IPS-18a (cell line): ENCODE measurements at regions not wholly inside any gene's neighbourhood (a gene's known extent, or its start where the extent isn't known, plus 50 kb on each side); places are given as distances from the start of the nearest gene placed in this dataset.
"Not testable (repeated sequence)": the region's sequence is repeated elsewhere in the genome, so short reads cannot be mapped to it uniquely, and the experiment has no call there.

ENCODE experiments used
- H3K27ac ChIP-seq: one replicate; pipeline ENCODE4 v1.5.1; 2013; ENCODE audit warnings: low read length
- H3K27me3 ChIP-seq: one replicate; pipeline ENCODE4 v1.6.1; 2013; ENCODE audit warnings: mild to moderate bottlenecking, low read length; ENCODE audit not compliant: control insufficient read depth, insufficient read depth
- H3K36me3 ChIP-seq: one replicate; pipeline ENCODE4 v1.6.1; 2013; ENCODE audit warnings: low read depth, low read length; ENCODE audit not compliant: control insufficient read depth
- H3K4me1 ChIP-seq: one replicate; pipeline ENCODE4 v1.6.1; 2013; ENCODE audit warnings: low read depth, low read length; ENCODE audit not compliant: control insufficient read depth
- H3K4me3 ChIP-seq: one replicate; pipeline ENCODE4 v1.5.1; 2013; ENCODE audit warnings: low read length
- H3K9ac ChIP-seq: one replicate; pipeline ENCODE4 v1.6.1; 2013; ENCODE audit warnings: mild to moderate bottlenecking, low read length, moderate library complexity
- H3K9me3 ChIP-seq: one replicate; pipeline ENCODE4 v1.6.1; 2013; ENCODE audit warnings: low read depth, low read length; ENCODE audit not compliant: control insufficient read depth

DNA sequence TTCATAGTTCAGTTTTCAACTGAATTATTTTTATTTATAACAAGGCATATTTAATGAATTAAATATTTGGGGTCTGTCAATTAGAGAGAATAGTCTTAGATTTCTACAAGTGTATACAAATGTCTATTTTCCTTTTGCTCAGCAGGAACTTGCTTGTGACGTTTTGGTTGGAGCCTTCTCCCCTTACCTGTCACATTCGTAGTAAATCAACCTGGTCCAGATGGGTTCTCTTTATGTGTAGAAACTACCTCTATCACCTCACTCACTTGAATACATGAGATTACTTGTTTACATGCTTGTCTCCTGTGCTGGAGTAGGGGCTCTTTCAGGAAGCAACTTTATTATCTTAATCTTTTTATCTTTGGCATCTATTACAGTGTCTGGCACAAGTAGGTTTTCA is 938.3 kb upstream of the IGFBP7 start:
- Histone ChIP-seq H3K9ac (no peak overlapping the region), H3K36me3 (no peaks in the 10 kb centered on the region), H3K4me3 (no peak overlapping the region), H3K9me3 (no peaks in the 10 kb centered on the region), H3K27me3 (no peaks in the 10 kb centered on the region), H3K27ac (no peak overlapping the region), H3K4me1 (no peaks in the 10 kb centered on the region)

DNA sequence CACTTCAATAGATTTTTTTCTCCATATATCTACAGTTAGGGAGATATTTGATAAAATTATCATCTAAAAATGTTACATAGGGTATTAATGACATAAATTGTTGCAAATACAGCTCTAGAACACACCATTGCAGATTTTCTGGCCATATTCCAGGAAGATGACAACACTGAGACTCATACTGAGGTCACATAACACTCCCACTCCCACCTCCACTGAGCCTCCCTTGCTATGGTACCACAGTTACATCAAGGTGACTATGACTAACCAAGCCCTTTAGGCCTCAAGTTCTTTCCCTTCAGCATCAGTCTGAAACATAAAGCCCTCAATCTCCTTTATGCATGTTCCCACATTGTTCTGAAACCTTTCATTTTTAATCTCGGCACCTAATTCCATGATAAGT is 932.0 kb upstream of the IGFBP7 start:
- H3K9ac ChIP-seq = no peak overlapping the region
- H3K27ac ChIP-seq = no peak overlapping the region
- no peaks in the 10 kb centered on the region for H3K27me3 ChIP-seq
- H3K4me3 ChIP-seq = no peak overlapping the region
- no peaks in the 10 kb centered on the region for H3K9me3 ChIP-seq
- H3K4me1 ChIP-seq = no peaks in the 10 kb centered on the region
- H3K36me3 ChIP-seq = no peaks in the 10 kb centered on the region

- no peak overlapping the region for H3K4me3 ChIP-seq
- H3K27me3 ChIP-seq = no peaks in the 10 kb centered on the region
- no peak overlapping the region for H3K9ac ChIP-seq
- no peaks in the 10 kb centered on the region for H3K4me1 ChIP-seq
- no peaks in the 10 kb centered on the region for H3K9me3 ChIP-seq
- no peak overlapping the region for H3K27ac ChIP-seq
- H3K36me3 ChIP-seq = no peaks in the 10 kb centered on the region
These were observed 883.8 kb upstream of the IGFBP7 start for GRCh38 chr4:57993944-57994343.

- H3K27ac ChIP-seq = no peak overlapping the region
- H3K4me3 ChIP-seq = no peak overlapping the region
- H3K9me3 ChIP-seq = no peaks in the 10 kb centered on the region
- H3K4me1 ChIP-seq = no peaks in the 10 kb centered on the region
- no peak overlapping the region for H3K9ac ChIP-seq
- no peaks in the 10 kb centered on the region for H3K27me3 ChIP-seq
- H3K36me3 ChIP-seq = no peaks in the 10 kb centered on the region
These were observed 879.2 kb upstream of the IGFBP7 start for GRCh38 chr4:57989430-57989829.

DNA sequence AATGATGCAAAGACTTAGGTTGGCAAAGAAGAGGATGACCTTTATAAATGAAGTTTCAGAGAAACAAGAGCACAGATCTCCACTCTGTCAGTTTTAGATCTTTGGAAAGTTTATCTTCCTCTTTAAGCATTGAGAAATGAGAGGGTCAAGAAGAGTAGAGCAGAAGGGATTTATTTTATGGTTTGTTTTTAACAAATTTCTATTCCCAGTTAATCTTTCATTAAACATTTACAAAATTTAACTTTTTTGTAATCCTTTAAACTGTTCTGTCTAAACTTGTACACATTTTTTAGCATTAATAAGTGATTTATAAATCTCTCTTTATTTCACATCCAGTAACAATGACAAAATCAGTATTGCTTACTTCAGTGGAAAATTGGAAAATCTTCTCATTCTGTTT is 875.0 kb upstream of the IGFBP7 start:
- Histone ChIP-seq H3K36me3 (no peaks in the 10 kb centered on the region), H3K9ac (no peak overlapping the region), H3K4me1 (peaks cover 7% of the 10 kb centered on the region), H3K27me3 (no peaks in the 10 kb centered on the region), H3K4me3 (no peak overlapping the region), H3K9me3 (no peaks in the 10 kb centered on the region), H3K27ac (no peak overlapping the region)

DNA sequence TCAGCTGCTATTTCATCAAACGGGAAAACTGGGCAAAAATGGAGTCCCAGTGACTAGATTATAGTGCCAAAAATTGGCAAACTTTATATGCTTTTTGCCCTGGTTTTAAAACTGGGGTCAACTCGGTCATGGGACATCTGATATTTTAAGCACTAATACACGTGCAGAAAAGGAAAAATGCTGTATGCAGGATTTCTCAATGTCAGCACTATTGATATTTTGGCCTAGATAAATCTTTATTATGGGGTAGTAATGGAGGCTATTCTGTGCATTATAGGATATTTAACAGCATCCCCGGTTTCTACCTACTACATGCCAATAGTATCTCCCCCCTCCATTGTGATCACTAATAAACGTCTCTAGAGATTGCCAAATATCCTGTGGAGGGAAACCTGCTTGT is 870.9 kb upstream of the IGFBP7 start:
- Histone ChIP-seq H3K4me3 (no peak overlapping the region), H3K27ac (no peak overlapping the region), H3K36me3 (no peaks in the 10 kb centered on the region), H3K27me3 (no peaks in the 10 kb centered on the region), H3K9ac (no peak overlapping the region), H3K9me3 (no peaks in the 10 kb centered on the region), H3K4me1 (peaks cover 13% of the 10 kb centered on the region)

DNA sequence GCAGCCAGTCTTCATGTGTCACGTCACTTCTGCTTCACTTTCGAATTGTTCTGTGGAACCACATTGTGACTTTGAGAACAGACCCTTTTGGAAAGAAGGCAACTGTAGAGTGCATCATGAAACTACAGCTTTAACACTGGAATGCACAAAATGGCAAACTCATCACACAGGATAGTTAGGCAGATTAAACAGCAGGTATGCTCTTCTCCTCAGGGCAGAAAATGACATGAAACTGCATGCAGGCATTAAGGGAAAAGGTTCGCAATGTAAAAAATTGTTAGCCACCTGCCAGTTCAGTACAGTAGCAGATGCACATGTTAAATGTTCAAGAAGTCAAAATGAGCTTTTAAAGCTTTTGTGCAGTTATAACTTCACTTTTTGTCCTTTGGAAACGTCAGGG is 864.6 kb upstream of the IGFBP7 start:
- Histone ChIP-seq H3K27me3 (no peaks in the 10 kb centered on the region), H3K36me3 (no peaks in the 10 kb centered on the region), H3K9me3 (no peaks in the 10 kb centered on the region), H3K4me1 (peaks cover 3% of the 10 kb centered on the region), H3K4me3 (no peak overlapping the region), H3K27ac (no peak overlapping the region), H3K9ac (no peak overlapping the region)

- Histone ChIP-seq H3K27ac (no peak overlapping the region), H3K9ac (no peak overlapping the region), H3K27me3 (no peaks in the 10 kb centered on the region), H3K36me3 (no peaks in the 10 kb centered on the region), H3K4me1 (no peaks in the 10 kb centered on the region), H3K9me3 (no peaks in the 10 kb centered on the region), H3K4me3 (no peak overlapping the region)
These were observed 863.6 kb upstream of the IGFBP7 start for GRCh38 chr4:57973819-57974218.

DNA sequence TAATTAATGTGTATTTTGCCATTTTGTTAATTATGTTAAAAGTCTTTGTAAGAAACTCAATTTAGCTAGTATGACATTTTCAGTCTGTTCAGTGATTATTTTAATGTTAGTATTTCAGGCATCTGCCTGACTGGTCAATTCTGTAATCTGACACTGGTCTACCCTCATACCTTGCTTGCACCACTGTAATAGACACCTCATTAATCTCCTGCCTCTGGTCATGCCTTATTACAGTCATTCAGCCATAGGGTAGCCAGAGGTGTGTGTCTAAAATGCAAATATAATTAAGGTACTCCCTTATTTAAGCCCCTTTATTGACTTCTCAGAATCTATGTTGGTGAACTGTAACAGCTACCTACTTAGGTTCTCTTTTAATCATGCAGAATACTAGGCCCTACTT is 861.1 kb upstream of the IGFBP7 start:
- Histone ChIP-seq H3K27me3 (no peaks in the 10 kb centered on the region), H3K4me3 (no peak overlapping the region), H3K36me3 (no peaks in the 10 kb centered on the region), H3K27ac (no peak overlapping the region), H3K9me3 (peaks cover 4% of the 10 kb centered on the region), H3K9ac (no peak overlapping the region), H3K4me1 (no peaks in the 10 kb centered on the region)

DNA sequence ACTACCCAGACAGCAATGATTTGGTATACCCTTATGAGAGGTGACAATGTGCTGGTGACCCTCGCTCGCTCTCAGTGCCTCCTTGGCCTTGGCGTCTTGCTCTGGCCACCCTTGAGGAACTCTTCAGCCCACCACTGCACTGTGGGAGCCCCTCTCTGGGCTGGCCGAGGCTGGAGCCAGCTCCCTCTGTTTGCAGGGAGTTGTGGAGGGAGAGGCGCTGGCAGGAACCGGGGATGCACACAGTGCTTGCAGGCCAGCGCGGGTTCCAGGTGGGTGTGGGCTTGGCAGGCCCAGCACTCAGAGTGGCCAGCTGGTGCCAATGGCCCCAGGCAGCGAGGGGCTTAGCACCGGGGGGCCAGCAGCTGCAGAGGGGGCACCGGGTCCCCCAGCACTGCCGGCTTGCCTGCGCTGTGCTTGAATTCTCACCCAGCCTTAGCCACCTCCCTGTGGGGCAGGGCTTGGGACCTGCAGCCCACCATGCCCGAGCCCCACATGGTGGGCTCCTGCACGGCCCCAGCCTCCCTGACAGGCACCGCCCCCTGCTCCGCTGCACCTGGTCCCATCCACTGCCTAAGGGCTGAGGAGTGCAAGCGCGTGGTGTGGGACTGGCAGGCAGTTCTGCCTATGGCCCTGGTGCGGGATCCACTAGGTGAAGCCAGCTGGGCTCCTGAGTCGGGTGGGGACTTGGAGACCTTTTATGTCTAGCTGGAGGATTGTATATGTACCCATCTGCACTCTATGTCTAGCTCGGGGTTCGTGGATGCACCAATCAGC is 857.0 kb upstream of the IGFBP7 start:
- Histone ChIP-seq H3K27ac (no peak overlapping the region), H3K9ac (no peak overlapping the region)

DNA sequence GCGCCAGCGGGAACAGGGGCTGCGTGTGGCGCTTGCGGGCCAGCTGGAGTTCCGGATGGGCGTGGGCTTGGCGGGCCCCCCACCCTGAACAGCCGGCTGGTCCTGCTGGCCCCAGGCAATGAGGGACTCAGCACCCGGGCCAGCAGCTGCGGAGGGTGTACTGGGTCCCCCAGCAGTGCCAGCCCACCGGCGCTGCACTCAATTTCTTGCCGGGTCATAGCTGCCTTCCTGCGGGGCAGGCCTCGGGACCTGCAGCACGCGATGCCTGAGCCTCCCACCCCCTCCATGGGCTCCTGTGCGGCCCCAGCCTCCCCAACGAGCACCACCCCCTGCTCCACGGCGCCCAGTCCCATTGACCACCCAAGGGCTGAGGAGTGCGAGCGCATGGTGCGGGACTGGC is 855.2 kb upstream of the IGFBP7 start:
- H3K36me3 ChIP-seq, H3K27ac ChIP-seq, H3K27me3 ChIP-seq, H3K4me1 ChIP-seq, H3K4me3 ChIP-seq, H3K9me3 ChIP-seq, H3K9ac ChIP-seq: not testable (repeated sequence)

More for the DNA sequence above, 857.0 kb upstream of the IGFBP7 start:
- H3K4me3 ChIP-seq = no peak overlapping the region
- H3K27me3 ChIP-seq = no peaks in the 10 kb centered on the region
- no peaks in the 10 kb centered on the region for H3K36me3 ChIP-seq
- peaks cover 4% of the 10 kb centered on the region for H3K9me3 ChIP-seq
- no peaks in the 10 kb centered on the region for H3K4me1 ChIP-seq

GRCh38 chr4:57945298-57945697 is 835.1 kb upstream of the IGFBP7 start:
- Histone ChIP-seq H3K27me3 (no peaks in the 10 kb centered on the region), H3K36me3 (no peaks in the 10 kb centered on the region), H3K9ac (no peak overlapping the region), H3K4me3 (no peak overlapping the region), H3K9me3 (no peaks in the 10 kb centered on the region), H3K27ac (no peak overlapping the region), H3K4me1 (no peaks in the 10 kb centered on the region)
